IPS DF 4.7 (cell line): ENCODE measurements at regions not wholly inside any gene's neighbourhood (a gene's known extent, or its start where the extent isn't known, plus 50 kb on each side); places are given as distances from the start of the nearest gene placed in this dataset.

Experiments used
- DNase-seq: peaks from one replicate; pipeline ENCODE4 v3.0.0-alpha.2; 2013; ENCODE audit warnings: low spot score; ENCODE audit errors: extremely low read depth

- no peak for DNase-seq
Observed at GRCh38 chr21:22554690-22555316, 1556.6 kb downstream of the NCAM2 start.

DNA sequence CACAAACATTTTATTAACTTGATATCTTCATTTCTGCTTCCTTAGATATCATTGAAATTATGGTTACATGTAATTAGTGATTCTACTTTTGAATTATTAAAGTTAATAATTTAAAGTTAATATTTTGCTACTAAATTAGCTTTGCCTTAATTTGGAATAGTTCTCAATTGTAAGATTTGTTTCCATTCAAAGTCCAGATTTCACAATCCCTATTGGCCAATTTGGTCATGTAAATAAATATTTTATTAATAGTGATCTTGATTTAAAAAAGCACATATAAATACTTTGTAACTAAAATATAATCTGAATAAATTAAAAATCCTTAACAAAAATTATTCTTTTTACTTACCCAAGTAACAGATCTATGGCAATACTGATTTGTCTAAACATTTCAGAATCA is 1558.6 kb downstream of the NCAM2 start:
- no peak for DNase-seq

GRCh38 chr21:22561946-22562345 is 1563.7 kb downstream of the NCAM2 start:
- no peak for DNase-seq

- DNase-seq = no peak
Observed at GRCh38 chr21:22573834-22574233, 1575.6 kb downstream of the NCAM2 start.

GRCh38 chr21:22575165-22575584 is 1577.0 kb downstream of the NCAM2 start:
- no peak for DNase-seq

- DNase-seq = no peak
Observed at GRCh38 chr21:22579741-22580140, 1581.5 kb downstream of the NCAM2 start.

DNA sequence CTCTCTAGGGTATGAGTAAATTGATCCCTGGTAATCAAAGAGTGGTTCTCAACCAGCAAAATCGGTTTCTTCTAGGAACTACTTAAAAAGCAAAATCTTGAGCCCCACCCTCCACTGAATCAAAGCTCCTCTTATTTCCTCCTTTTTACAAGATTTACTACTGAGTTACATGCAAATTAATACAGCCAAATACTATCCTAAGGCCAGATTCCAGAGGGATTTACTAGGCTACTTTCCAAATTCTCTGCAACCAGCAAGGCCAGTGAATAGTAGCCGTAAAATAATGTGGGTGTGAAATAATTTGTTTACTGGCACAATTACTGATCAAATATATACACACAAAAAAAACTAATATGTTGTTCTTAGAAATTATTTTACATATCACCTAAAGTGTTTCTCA is 1583.8 kb downstream of the NCAM2 start:
- DNase-seq = no peak

GRCh38 chr21:22584308-22584707 is 1586.1 kb downstream of the NCAM2 start:
- no peak for DNase-seq

DNA sequence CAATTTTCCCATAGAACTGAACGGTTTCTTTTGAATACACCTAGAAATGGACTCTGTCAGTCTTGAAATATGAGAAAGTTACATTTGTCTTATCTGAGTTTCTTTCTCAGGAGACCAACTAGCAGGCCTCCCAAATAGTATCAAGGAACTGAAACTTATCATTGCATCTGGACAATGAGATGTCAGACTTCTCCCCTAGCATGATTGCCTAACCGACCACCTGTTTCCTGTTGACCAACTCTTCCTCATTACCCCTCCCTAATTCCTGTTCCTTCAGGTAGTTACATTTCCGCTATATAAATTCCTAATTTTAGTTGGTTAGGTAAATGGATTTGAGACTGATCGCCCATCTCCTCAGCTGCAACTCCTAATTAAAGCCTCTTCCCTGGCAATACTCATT is 1587.3 kb downstream of the NCAM2 start:
- DNase-seq = no peak

GRCh38 chr21:22597660-22598255 is 1599.5 kb downstream of the NCAM2 start:
- DNase-seq = no peak

GRCh38 chr21:22609802-22610201 is 1611.6 kb downstream of the NCAM2 start:
- DNase-seq = no peak

GRCh38 chr21:22627911-22628310 is 1629.7 kb downstream of the NCAM2 start:
- no peak for DNase-seq

GRCh38 chr21:22630953-22631465 is 1632.8 kb downstream of the NCAM2 start:
- no peak for DNase-seq

GRCh38 chr21:22632176-22632575 is 1634.0 kb downstream of the NCAM2 start:
- DNase-seq = no peak

GRCh38 chr21:22649246-22649645 is 1651.0 kb downstream of the NCAM2 start:
- no peak for DNase-seq

DNA sequence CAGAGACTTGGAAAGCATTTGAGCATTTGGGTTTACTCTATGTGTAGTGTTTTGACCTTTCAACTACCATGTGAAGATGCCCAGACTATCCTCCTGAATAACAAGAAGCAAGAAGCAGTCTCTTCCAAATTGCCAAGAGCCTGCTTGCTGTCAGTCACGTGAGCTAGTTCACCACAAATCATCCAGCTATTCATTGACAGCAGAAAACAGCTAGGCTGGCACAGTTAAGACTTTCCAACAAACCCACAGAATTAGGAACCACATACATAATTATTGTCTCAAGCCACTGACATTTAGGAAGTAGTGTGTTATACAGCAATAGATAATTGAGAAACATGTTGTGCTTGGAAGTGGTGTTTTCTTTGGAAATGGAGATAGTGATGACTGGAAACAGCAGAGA is 1652.0 kb downstream of the NCAM2 start:
- DNase-seq = no peak

- DNase-seq = no peak
Observed at GRCh38 chr21:22657781-22658180, 1659.6 kb downstream of the NCAM2 start.

GRCh38 chr21:22670148-22670547 is 1671.9 kb downstream of the NCAM2 start:
- DNase-seq = no peak

DNA sequence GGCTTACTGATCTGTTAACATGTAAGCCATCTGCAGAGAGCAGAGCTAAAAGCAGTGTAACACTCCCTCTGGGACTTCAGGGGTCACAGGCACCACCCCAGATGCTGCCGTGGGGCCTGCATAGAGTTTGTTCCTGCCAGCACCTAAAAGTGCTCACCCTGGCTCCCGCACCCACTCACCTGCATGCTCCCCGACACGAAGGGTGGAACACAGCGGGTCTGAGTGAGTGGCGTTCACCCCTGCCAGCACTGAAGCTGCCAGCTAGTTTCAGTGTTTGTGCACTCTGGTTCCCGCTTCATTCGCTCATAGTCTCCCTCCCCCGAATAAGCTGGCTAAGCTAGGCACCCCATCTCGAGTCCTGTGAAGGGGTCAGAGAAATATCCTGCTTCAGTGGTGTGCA is 1681.0 kb downstream of the NCAM2 start:
- DNase-seq = no peak

- no peak for DNase-seq
Observed at GRCh38 chr21:22691658-22692057, 1693.4 kb downstream of the NCAM2 start.

GRCh38 chr21:22703521-22703920 is 1705.3 kb downstream of the NCAM2 start:
- no peak for DNase-seq

- DNase-seq = no peak
Observed at GRCh38 chr21:22710721-22711120, 1712.5 kb downstream of the NCAM2 start.

GRCh38 chr21:22711636-22712035 is 1713.4 kb downstream of the NCAM2 start:
- no peak for DNase-seq
